ENCODE measurements at regions not wholly inside any gene's neighbourhood (a gene's known extent, or its start where the extent isn't known, plus 50 kb on each side); places are given as distances from the start of the nearest gene placed in this dataset.

GRCh38 chr11:92698742-92699141, 270.7 kb upstream of the MTNR1B start:
- TF ChIP-seq POLR2A (IDR thresholded peaks at IDR 0.05): no peak
- TF ChIP-seq CTCF (IDR thresholded peaks at IDR 0.05): no peak

Data from Peyer's patch (tissue), 4 donors.